Esophagus squamous epithelium (tissue), 4 donors: ENCODE measurements at regions not wholly inside any gene's neighbourhood (a gene's known extent, or its start where the extent isn't known, plus 50 kb on each side); places are given as distances from the start of the nearest gene placed in this dataset.

Source experiments
- CTCF ChIP-seq, 6 experiments: fragments of 450-650 bp in 4 of 6; fragments of 200-600 bp in 2 of 6; sonication (generic) in 2 of 6; IDR thresholded peaks; one replicate each; pipeline ENCODE4 v1.5.1; 2016 to 2019; ENCODE audit warnings: antibody characterized with exemption in 6 of 6, mild to moderate bottlenecking in 4 of 6, moderate library complexity in 4 of 6
- POLR2A ChIP-seq, 4 donors: fragments of 450-650 bp; IDR thresholded peaks; one replicate each; pipeline ENCODE4 v1.6.1; 2017; ENCODE audit warnings: antibody characterized with exemption in 4 of 4, mild to moderate bottlenecking in 4 of 4, moderate library complexity in 3 of 4

DNA sequence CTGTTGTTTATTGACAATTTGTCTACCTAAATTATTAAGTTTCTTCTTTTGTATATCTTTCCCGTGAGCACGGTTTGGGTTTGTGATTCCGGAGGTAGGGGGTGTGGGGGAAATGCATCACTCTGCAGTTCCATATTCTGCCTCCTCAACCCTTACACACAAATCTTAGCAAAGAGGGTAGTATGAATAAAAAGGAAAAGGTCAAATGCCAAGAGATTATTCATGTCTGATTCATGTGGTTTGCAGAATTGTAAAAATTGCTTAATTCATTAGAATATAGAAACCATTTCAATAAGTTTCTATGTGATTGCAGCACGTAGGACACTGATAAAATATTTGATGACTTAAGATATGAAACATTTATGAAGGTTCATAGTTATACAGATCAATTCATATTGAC lies 601.9 kb downstream of the SEMA5A start:
- TF ChIP-seq CTCF (IDR thresholded peaks at IDR 0.05) (no peak), POLR2A (IDR thresholded peaks at IDR 0.05) (no peak)
